Testis (tissue), 2 donors: ENCODE measurements at regions not wholly inside any gene's neighbourhood (a gene's known extent, or its start where the extent isn't known, plus 50 kb on each side); places are given as distances from the start of the nearest gene placed in this dataset.
"Not testable (repeated sequence)": the region's sequence is repeated elsewhere in the genome, so short reads cannot be mapped to it uniquely, and the experiment has no call there.

Experiments
- CTCF ChIP-seq, 3 experiments: fragments of 450-650 bp in 2 of 3; fragments of 200-600 bp in 1 of 3; sonication (generic) in 1 of 3; IDR thresholded peaks; one replicate each; pipeline ENCODE4 v1.5.1; 2016 to 2019; ENCODE audit warnings: antibody characterized with exemption in 3 of 3, mild to moderate bottlenecking in 2 of 3, moderate library complexity in 1 of 3
- POLR2A ChIP-seq: fragments of 450-650 bp; IDR thresholded peaks from one replicate; pipeline ENCODE4 v1.6.1; 2017; ENCODE audit warnings: antibody characterized with exemption, mild to moderate bottlenecking, moderate library complexity

- TF ChIP-seq POLR2A; CTCF (IDR thresholded peaks at IDR 0.05): not testable (repeated sequence)
Observed at GRCh38 chr6:26795474-26796307, 136.1 kb upstream of the ZNF322 start.
